ENCODE measurements at regions not wholly inside any gene's neighbourhood (a gene's known extent, or its start where the extent isn't known, plus 50 kb on each side); places are given as distances from the start of the nearest gene placed in this dataset.
"Not testable (repeated sequence)": the region's sequence is repeated elsewhere in the genome, so short reads cannot be mapped to it uniquely, and the experiment has no call there.

DNA sequence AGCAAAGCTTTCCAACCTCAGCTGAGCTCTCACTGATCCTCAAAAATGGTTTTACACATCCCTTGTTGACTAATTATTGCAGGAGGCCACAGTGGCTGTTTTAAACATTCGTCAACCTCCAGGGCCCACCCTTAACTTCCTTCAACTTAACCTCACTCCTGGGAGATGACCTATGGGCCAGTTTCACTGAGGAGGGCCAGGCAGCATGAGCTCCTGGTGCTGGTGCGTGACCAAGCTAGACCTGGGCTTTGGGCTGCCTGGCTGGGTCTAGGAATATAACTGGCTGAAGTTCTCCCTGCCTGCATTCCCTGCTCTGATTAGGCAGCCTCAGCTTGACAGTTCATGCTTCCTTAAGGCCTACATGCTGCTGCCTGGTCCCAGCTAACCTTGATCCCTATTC, 273.7 kb upstream of the ATP11B start:
- DNase-seq (no peak), ATAC-seq (replicated peaks in 1 of 4) (no peak)
- H3K36me3 Mint-ChIP-seq, result no peaks in the 10 kb centered on the region
- no peaks in the 10 kb centered on the region for H3K27me3 ChIP-seq (replicated peaks in 1 of 2; ENCODE audit: control insufficient read depth in 2 of 2, extremely low read depth in 1 of 2, insufficient read depth in 2 of 2, low read length in 1 of 2)
- H3K27ac ChIP-seq (ENCODE audit: low read length), result no peak overlapping the region
- no peaks in the 10 kb centered on the region for H3K9me3 ChIP-seq
- no peaks in the 10 kb centered on the region for H3K4me1 Mint-ChIP-seq
- H3K27me3 Mint-ChIP-seq, result no peaks in the 10 kb centered on the region
- no peak overlapping the region for H3K27ac Mint-ChIP-seq
- H3K36me3 ChIP-seq (ENCODE audit: control insufficient read depth in 2 of 2, extremely low read depth in 1 of 2, insufficient read depth in 1 of 2, low read length in 1 of 2), result no peaks in the 10 kb centered on the region
- H3K9me3 Mint-ChIP-seq, result no peaks in the 10 kb centered on the region
- 80% methylated on average over 1 of the region's 2 CpGs for WGBS (ENCODE audit: insufficient coverage)
- POLR2A ChIA-PET, result no interaction called here
- no peak overlapping the region for H3K4me3 ChIP-seq (ENCODE audit: control insufficient read depth in 1 of 2, extremely low read depth in 1 of 2, low read length in 1 of 2)
- H3K4me3 Mint-ChIP-seq, result no peak overlapping the region
- CTCF ChIA-PET, result no interaction called here
- no peaks in the 10 kb centered on the region for H3K4me1 ChIP-seq (ENCODE audit: control insufficient read depth in 1 of 2, extremely low read depth in 1 of 2, insufficient read depth in 2 of 2, low read length in 2 of 2)

DNA sequence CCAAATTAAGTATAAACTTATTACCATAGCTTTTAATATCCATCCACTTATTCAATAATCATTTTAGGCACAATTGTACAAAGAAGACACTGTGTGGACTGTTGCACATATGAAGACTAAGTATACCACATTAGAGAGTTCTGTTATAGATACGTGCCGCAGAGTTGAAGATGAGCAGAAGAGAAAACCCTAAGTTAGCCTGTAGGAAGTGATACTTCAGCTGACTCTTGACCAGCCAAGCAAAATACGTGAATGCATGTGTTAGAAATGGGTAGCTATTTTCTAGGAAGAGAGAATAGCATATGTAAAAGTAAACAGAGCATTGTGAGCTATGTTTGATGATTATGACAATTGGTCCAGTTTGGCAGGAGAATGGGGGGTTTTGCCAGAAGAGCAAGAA, 272.0 kb upstream of the ATP11B start:
- no peaks in the 10 kb centered on the region for H3K36me3 ChIP-seq (ENCODE audit: control insufficient read depth in 2 of 2, extremely low read depth in 1 of 2, insufficient read depth in 1 of 2, low read length in 1 of 2)
- ATAC-seq (replicated peaks in 1 of 4), result no peak
- 56% methylated on average over 1 of the region's 3 CpGs for WGBS (ENCODE audit: insufficient coverage)
- H3K4me1 ChIP-seq (ENCODE audit: control insufficient read depth in 1 of 2, extremely low read depth in 1 of 2, insufficient read depth in 2 of 2, low read length in 2 of 2), result no peaks in the 10 kb centered on the region
- H3K4me3 Mint-ChIP-seq, result no peak overlapping the region
- H3K4me1 Mint-ChIP-seq, result no peaks in the 10 kb centered on the region
- no peak for DNase-seq
- no peaks in the 10 kb centered on the region for H3K9me3 ChIP-seq
- no peaks in the 10 kb centered on the region for H3K27me3 Mint-ChIP-seq
- no peak overlapping the region for H3K4me3 ChIP-seq (ENCODE audit: control insufficient read depth in 1 of 2, extremely low read depth in 1 of 2, low read length in 1 of 2)
- no peaks in the 10 kb centered on the region for H3K9me3 Mint-ChIP-seq
- no peaks in the 10 kb centered on the region for H3K27me3 ChIP-seq (replicated peaks in 1 of 2; ENCODE audit: control insufficient read depth in 2 of 2, extremely low read depth in 1 of 2, insufficient read depth in 2 of 2, low read length in 1 of 2)
- no peak overlapping the region for H3K27ac Mint-ChIP-seq
- ChIA-PET CTCF (no interaction called here), POLR2A (no interaction called here)
- H3K36me3 Mint-ChIP-seq, result no peaks in the 10 kb centered on the region
- H3K27ac ChIP-seq (ENCODE audit: low read length), result no peak overlapping the region

DNA sequence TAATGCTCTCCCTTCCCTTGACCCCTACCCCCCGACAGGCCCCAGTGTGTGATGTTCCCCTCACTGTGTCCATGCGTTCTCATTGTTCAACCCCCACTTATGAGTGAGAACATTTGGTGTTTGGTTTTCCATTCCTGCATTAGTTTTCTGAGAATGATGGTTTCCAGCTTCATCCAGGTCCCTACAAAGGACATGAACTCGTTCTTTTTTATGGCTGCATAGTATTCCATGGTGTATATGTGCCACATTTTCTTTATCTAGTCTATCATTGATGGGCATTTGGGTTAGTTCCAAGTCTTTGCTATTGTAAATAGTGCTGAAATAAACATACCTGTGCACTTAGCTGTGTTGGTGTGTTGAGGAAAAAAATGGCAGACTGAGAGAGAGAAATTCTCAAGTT, 269.9 kb upstream of the ATP11B start:
- H3K4me1 ChIP-seq (ENCODE audit: control insufficient read depth in 1 of 2, extremely low read depth in 1 of 2, insufficient read depth in 2 of 2, low read length in 2 of 2); POLR2A ChIA-PET; H3K27ac ChIP-seq (ENCODE audit: low read length); H3K4me3 ChIP-seq (ENCODE audit: control insufficient read depth in 1 of 2, extremely low read depth in 1 of 2, low read length in 1 of 2); H3K9me3 Mint-ChIP-seq; ATAC-seq (replicated peaks in 1 of 4); H3K36me3 Mint-ChIP-seq; DNase-seq; H3K27me3 ChIP-seq (replicated peaks in 1 of 2; ENCODE audit: control insufficient read depth in 2 of 2, extremely low read depth in 1 of 2, insufficient read depth in 2 of 2, low read length in 1 of 2); H3K9me3 ChIP-seq; H3K27me3 Mint-ChIP-seq; H3K4me3 Mint-ChIP-seq; CTCF ChIA-PET; H3K4me1 Mint-ChIP-seq; H3K27ac Mint-ChIP-seq; H3K36me3 ChIP-seq (ENCODE audit: control insufficient read depth in 2 of 2, extremely low read depth in 1 of 2, insufficient read depth in 1 of 2, low read length in 1 of 2): not testable (repeated sequence)
- WGBS (ENCODE audit: insufficient coverage), result no CpG with 5 or more reads among the region's 3 CpGs

DNA sequence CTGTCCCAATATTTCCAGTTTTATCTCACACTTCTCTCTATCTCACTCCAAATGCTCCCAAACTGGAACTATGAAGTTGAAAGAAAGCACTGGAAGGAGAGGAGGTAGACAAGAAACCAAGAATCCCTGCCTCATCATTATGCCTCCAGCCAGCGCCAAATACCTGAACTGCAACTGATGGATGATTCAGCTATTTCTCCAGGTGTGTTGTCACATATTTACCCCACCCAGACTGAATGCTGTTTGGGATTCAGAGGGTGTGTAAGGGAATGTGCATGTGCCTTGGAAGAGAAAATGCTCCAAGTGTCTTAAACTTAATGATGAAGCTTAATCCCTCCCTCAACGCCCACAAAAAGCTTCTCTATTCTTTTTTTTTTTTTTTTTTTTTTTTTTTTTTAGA, 269.5 kb upstream of the ATP11B start:
- H3K4me1 Mint-ChIP-seq, result no peaks in the 10 kb centered on the region
- Histone ChIP-seq H3K27ac (ENCODE audit: low read length) (no peak overlapping the region), H3K4me1 (ENCODE audit: control insufficient read depth in 1 of 2, extremely low read depth in 1 of 2, insufficient read depth in 2 of 2, low read length in 2 of 2) (no peaks in the 10 kb centered on the region), H3K27me3 (replicated peaks in 1 of 2; ENCODE audit: control insufficient read depth in 2 of 2, extremely low read depth in 1 of 2, insufficient read depth in 2 of 2, low read length in 1 of 2) (no peaks in the 10 kb centered on the region), H3K9me3 (no peaks in the 10 kb centered on the region), H3K4me3 (ENCODE audit: control insufficient read depth in 1 of 2, extremely low read depth in 1 of 2, low read length in 1 of 2) (no peak overlapping the region), H3K36me3 (ENCODE audit: control insufficient read depth in 2 of 2, extremely low read depth in 1 of 2, insufficient read depth in 1 of 2, low read length in 1 of 2) (no peaks in the 10 kb centered on the region)
- POLR2A ChIA-PET, result no interaction called here
- H3K27ac Mint-ChIP-seq, result no peak overlapping the region
- no CpG with 5 or more reads among the region's 2 CpGs for WGBS (ENCODE audit: insufficient coverage)
- DNase-seq (no peak), ATAC-seq (replicated peaks in 1 of 4) (no peak)
- peaks cover 1 to 2% of the 10 kb centered on the region in 2 donors for H3K27me3 Mint-ChIP-seq
- no peak overlapping the region for H3K4me3 Mint-ChIP-seq
- CTCF ChIA-PET, result no interaction called here
- peaks cover 0 to 4% (median 0%) of the 10 kb centered on the region in 3 donors for H3K9me3 Mint-ChIP-seq
- no peaks in the 10 kb centered on the region for H3K36me3 Mint-ChIP-seq

DNA sequence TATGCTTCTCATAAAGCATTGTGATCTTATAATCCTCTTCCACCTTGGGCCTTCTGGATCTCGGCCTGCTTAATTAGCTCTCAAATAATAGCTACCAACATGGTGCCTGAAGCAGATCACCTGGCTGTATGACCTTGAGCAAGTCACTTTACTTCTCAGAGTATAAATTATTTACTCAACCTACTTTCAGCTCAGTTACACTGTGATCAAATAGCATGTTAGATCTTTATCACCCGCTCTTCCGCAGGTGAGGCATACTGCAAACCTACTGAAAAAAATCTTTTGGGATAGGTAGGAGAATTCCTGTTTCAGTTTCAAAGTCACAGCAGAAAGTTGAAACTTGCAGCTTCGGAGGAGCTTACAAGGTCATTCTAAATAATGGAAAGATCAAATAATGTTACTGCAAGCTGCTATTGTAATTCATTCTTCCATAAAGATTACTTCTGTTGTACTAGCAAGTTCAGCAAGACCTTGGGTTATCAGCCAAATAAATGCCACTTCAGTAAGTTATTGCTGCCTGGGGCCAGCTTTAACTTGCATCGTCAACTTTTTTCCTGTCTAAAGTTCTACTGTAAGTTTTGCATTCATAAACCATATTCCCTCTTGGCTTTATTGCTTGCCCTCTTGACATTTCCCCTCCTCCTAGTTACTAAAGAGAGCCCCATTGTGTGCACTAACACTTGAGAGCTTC, 268.4 kb upstream of the ATP11B start:
- WGBS (ENCODE audit: insufficient coverage), result 50% methylated on average over 2 of the region's 5 CpGs
- no peaks in the 10 kb centered on the region for H3K9me3 ChIP-seq
- no peak overlapping the region for H3K27ac Mint-ChIP-seq
- POLR2A ChIA-PET, result no interaction called here
- H3K4me3 ChIP-seq (ENCODE audit: control insufficient read depth in 1 of 2, extremely low read depth in 1 of 2, low read length in 1 of 2), result no peak overlapping the region
- H3K36me3 ChIP-seq (ENCODE audit: control insufficient read depth in 2 of 2, extremely low read depth in 1 of 2, insufficient read depth in 1 of 2, low read length in 1 of 2), result no peaks in the 10 kb centered on the region
- H3K9me3 Mint-ChIP-seq, result peaks cover 0 to 7% (median 0%) of the 10 kb centered on the region in 3 donors
- H3K4me1 Mint-ChIP-seq, result no peaks in the 10 kb centered on the region
- peaks cover 2 to 5% of the 10 kb centered on the region in 2 donors for H3K27me3 Mint-ChIP-seq
- no peak overlapping the region for H3K4me3 Mint-ChIP-seq
- peaks cover 0 to 5% of the 10 kb centered on the region in 2 experiments for H3K27me3 ChIP-seq (replicated peaks in 1 of 2; ENCODE audit: control insufficient read depth in 2 of 2, extremely low read depth in 1 of 2, insufficient read depth in 2 of 2, low read length in 1 of 2)
- no peaks in the 10 kb centered on the region for H3K4me1 ChIP-seq (ENCODE audit: control insufficient read depth in 1 of 2, extremely low read depth in 1 of 2, insufficient read depth in 2 of 2, low read length in 2 of 2)
- H3K36me3 Mint-ChIP-seq, result no peaks in the 10 kb centered on the region
- ATAC-seq (replicated peaks in 1 of 4) (no peak), DNase-seq (no peak)
- CTCF ChIA-PET, result no interaction called here
- H3K27ac ChIP-seq (ENCODE audit: low read length), result no peak overlapping the region

DNA sequence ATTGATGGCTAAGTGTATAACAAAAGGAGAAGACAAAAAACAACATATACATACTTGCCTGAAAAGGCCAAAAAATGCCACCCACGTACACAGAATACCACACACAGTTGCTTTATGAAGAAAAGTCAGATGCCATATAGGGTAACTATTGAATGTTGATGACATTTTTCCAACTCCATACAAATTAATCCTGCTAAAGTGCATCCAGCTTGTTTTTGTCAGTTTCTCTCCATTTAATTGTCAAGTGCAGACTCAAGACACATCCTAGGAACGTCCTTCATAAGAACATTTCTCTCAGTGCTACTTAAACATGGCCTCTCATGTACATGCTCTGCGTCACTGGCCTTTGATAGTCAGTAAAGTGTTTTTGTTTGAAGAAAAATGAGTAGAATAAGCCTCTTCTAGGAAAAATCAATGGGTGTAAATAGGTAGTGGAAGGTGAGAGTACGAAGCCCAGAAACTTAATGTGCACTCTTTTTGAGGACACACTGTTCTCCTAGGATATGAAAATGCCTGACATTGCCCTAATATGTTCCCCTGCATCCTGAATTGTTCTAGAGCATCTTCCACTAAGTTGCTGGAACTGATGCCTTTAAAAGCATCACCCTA, 267.4 kb upstream of the ATP11B start:
- Mint-ChIP-seq H3K4me3 (no peak overlapping the region), H3K9me3 (peaks cover 0 to 7% (median 0%) of the 10 kb centered on the region in 3 donors), H3K4me1 (no peaks in the 10 kb centered on the region), H3K36me3 (no peaks in the 10 kb centered on the region), H3K27me3 (peaks cover 2 to 8% of the 10 kb centered on the region in 2 donors), H3K27ac (no peak overlapping the region)
- no CpG with 5 or more reads among the region's 4 CpGs for WGBS (ENCODE audit: insufficient coverage)
- Histone ChIP-seq H3K27me3 (replicated peaks in 1 of 2; ENCODE audit: control insufficient read depth in 2 of 2, extremely low read depth in 1 of 2, insufficient read depth in 2 of 2, low read length in 1 of 2) (peaks cover 0 to 5% of the 10 kb centered on the region in 2 experiments), H3K27ac (ENCODE audit: low read length) (no peak overlapping the region), H3K36me3 (ENCODE audit: control insufficient read depth in 2 of 2, extremely low read depth in 1 of 2, insufficient read depth in 1 of 2, low read length in 1 of 2) (no peaks in the 10 kb centered on the region), H3K9me3 (no peaks in the 10 kb centered on the region), H3K4me1 (ENCODE audit: control insufficient read depth in 1 of 2, extremely low read depth in 1 of 2, insufficient read depth in 2 of 2, low read length in 2 of 2) (no peaks in the 10 kb centered on the region), H3K4me3 (ENCODE audit: control insufficient read depth in 1 of 2, extremely low read depth in 1 of 2, low read length in 1 of 2) (no peak overlapping the region)
- no peak for ATAC-seq (replicated peaks in 1 of 4)
- ChIA-PET CTCF (no interaction called here), POLR2A (no interaction called here)
- no peak for DNase-seq

DNA sequence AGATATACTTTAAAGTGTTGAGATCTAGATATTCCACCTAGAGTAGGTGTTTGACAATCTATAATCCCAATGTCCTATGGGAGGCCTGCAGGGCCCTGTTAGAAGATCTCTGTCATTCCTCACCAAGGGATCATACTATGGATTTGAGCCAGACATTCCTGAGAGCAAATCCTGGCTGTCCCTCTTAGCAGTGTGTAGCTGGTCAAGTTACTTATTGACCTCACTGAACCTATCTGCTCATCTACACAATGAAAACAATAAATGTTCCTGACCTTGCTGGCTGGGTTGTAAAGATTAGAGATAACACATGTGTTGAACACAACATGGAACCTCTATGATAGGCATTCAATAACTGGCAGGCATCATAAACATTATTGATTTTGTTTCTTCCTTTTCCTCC, 265.6 kb upstream of the ATP11B start:
- Mint-ChIP-seq H3K27me3 (peaks cover 2 to 12% of the 10 kb centered on the region in 2 donors), H3K27ac (no peak overlapping the region), H3K9me3 (peaks cover 0 to 7% (median 0%) of the 10 kb centered on the region in 3 donors), H3K36me3 (no peaks in the 10 kb centered on the region), H3K4me3 (no peak overlapping the region), H3K4me1 (no peaks in the 10 kb centered on the region)
- no peak overlapping the region for H3K4me3 ChIP-seq (ENCODE audit: control insufficient read depth in 1 of 2, extremely low read depth in 1 of 2, low read length in 1 of 2)
- DNase-seq (no peak), ATAC-seq (replicated peaks in 1 of 4) (no peak)
- no peaks in the 10 kb centered on the region for H3K36me3 ChIP-seq (ENCODE audit: control insufficient read depth in 2 of 2, extremely low read depth in 1 of 2, insufficient read depth in 1 of 2, low read length in 1 of 2)
- H3K27ac ChIP-seq (ENCODE audit: low read length), result no peak overlapping the region
- ChIA-PET CTCF (no interaction called here), POLR2A (no interaction called here)
- peaks cover 0 to 5% of the 10 kb centered on the region in 2 experiments for H3K27me3 ChIP-seq (replicated peaks in 1 of 2; ENCODE audit: control insufficient read depth in 2 of 2, extremely low read depth in 1 of 2, insufficient read depth in 2 of 2, low read length in 1 of 2)
- H3K4me1 ChIP-seq (ENCODE audit: control insufficient read depth in 1 of 2, extremely low read depth in 1 of 2, insufficient read depth in 2 of 2, low read length in 2 of 2), result no peaks in the 10 kb centered on the region
- H3K9me3 ChIP-seq, result no peaks in the 10 kb centered on the region
